Left renal cortex interstitium (tissue), 4 donors: ENCODE measurements at regions not wholly inside any gene's neighbourhood (a gene's known extent, or its start where the extent isn't known, plus 50 kb on each side); places are given as distances from the start of the nearest gene placed in this dataset.

ENCODE experiments used
- DNase-seq, 4 donors: peaks; one replicate each; pipeline ENCODE4 v3.0.0-alpha.2; 2013; ENCODE audit warnings: low read depth in 4 of 4, low spot score in 2 of 4, missing footprints in 1 of 4

DNA sequence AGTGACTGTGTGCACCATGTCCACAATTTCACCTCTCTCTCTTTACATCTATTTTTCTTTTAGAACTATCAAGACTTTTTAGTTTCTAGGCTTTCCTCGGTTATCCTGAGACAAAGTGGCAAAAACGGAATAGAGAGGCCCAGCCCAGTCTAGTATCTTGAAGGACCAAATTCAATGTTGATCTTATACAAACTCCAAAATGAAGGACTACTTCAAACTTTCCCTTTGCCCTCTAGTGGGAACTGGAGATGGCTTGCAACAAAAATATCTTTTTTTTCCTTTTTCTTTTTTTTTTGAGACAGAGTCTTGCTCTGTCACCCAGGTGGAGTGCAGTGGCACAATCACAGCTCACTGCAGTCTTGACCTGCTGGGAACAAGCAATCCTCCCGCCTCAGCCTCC, 338.5 kb upstream of the UMPS start:
- no peak for DNase-seq

DNA sequence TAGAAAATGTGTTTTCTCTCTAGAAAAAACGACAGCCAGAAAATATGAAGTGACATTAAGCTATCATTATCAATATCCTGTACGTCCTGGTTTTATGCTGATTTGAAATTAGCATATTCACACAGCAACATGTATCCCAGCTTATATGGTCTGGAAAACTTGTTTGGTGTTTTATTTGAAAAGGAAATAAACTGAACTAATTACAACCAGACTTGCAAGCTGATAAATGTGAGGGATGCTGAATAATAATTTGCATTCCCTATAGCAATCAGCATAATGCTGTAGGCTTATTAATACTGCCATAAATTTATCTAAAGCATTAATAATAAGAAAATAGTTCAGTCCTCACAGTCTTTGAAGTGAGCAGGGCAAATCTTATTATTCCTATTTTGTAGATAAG, 336.9 kb upstream of the UMPS start:
- DNase-seq, result no peak

GRCh38 chr3:124395162-124395561, 335.1 kb upstream of the UMPS start:
- DNase-seq, result no peak

GRCh38 chr3:124395584-124396338, 334.5 kb upstream of the UMPS start:
- DNase-seq, result no peak

DNA sequence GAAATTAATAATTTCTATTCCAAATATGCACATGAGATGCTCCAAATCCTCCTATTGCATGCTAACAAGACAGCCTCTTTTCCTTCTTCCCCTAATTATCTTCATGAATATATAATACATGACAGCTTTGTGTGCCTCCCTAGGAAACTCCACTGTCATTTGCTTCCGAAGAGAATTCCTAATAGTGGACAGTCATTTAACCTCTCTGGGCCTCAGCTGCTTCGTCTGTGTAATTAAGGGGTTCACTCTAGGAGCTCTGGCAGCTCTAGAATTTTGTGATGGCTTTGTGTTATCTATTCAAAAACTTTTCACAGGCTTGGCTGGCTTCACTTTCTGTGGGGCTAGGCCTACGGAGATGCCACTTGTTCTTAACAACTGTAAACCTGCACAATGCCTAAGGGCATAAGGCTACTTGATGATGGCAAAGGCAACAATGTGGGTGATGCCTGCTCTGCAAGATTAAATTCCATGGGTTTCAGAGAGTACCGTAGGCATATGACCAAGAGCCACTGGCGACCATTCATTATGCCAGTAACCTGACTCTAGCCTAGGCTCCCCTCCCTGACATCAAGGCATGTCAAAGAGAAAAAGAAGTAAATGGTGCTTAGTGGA, 333.8 kb upstream of the UMPS start:
- DNase-seq, result no peak

- DNase-seq, result no peak
These were observed 333.2 kb upstream of the UMPS start for GRCh38 chr3:124397088-124397487.

GRCh38 chr3:124398594-124398993, 331.7 kb upstream of the UMPS start:
- no peak for DNase-seq

DNA sequence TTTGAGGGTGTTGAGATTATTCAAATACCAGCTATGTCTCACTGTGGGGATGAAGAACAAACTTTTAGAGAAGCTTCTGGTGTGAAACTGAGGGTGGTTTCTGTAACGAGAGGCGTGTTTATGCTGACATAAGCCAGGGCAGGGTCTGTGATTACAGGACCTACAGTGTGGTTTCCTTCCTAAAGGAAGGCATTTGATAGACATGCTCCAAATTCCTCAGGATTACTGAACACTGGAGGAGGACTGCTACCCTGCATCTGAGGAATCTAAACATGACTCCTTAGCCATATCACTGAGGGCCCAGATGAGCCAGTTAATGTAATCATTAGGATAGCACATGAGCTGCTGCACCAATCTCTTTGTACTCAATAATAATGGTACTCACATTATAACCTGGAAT, 328.4 kb upstream of the UMPS start:
- DNase-seq, result no peak

DNA sequence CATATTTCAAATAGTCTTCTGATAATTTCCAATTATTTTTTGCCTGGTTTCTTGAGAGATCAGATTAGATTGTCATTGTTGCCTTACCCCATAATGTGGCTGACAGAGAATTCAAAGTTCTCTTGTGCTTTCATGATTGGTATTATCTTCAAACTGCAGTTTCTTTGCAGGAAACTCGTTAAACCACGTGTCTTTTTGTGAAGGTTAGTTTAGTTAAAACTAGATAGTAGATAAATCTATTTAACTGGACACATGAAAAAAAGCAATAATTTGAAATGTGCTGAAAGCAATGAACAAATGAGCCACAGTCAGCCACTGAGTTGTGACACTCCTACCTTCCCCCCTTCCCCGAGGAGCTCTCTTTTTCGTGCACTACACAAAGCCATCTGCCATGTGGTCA, 327.5 kb upstream of the UMPS start:
- DNase-seq, result no peak

- DNase-seq, result no peak
These were observed 325.6 kb upstream of the UMPS start for GRCh38 chr3:124404621-124405020.

DNA sequence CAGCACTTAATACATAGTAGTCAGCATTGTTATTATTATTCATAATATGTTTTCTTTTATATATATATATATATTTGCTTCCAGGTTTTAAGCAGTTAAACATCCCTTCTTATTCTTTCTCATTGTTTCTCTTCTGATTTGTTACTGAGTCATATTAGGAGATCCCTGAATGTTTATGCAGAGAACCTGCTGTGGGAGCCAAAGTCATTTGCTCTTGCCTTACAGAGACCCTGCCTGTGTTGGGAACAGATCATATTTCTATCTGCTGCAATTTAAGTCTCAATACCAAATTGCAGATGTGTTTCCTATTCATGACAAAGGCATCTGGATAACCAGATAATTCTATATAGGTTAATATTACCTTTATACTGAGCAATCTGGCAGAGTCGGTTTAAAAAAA, 323.0 kb upstream of the UMPS start:
- DNase-seq, result no peak

DNA sequence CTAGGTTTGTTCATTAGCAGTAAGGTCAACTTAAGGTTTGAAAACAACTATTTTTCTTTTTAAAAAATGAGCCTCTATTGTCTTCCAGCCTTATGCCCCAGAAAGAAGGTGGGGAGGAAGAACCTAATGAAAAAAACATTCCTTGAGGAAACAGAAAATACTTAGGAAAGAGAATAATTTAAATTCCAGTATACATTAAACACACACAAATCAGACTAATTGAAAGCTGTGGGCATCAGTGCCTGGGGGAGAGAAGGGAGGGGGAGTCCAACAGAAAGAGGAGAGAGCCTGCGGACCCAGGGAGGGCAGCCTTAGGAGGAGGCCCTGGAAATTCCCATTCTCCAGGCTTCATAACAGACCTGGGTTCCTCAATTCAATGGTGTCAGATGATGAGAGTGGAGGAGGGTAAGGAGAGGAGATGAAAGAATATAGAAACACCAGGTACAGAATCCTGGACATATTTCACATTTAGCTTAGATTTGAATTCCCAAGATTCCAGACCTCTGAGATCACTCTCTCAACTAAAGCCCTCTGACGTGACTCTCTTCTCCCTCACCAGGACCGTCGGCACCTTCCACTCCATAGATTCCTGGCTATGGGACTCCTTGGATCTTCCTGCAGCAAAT, 320.5 kb upstream of the UMPS start:
- DNase-seq, result no peak

- no peak for DNase-seq
These were observed 319.8 kb upstream of the UMPS start for GRCh38 chr3:124410471-124410870.

- DNase-seq, result no peak
These were observed 318.5 kb upstream of the UMPS start for GRCh38 chr3:124411728-124412127.

DNA sequence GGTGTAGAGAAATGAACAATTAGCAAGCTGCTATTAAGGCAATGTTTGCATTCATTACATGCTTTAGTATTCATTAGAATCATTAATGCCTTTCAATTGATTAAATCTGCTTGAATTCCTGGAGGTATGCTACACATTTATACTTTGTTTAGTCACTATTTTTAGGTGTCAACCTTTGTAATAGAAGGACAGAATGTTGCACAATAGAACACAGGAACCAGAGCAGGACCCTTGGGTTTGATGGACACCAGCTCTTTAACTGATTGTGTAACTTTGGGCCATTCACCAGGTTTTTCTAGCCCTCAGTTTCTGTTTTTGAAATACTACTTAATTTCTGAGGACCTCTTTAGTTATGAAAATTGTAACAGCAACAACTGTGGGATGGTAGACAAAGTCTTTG, 317.6 kb upstream of the UMPS start:
- no peak for DNase-seq

DNA sequence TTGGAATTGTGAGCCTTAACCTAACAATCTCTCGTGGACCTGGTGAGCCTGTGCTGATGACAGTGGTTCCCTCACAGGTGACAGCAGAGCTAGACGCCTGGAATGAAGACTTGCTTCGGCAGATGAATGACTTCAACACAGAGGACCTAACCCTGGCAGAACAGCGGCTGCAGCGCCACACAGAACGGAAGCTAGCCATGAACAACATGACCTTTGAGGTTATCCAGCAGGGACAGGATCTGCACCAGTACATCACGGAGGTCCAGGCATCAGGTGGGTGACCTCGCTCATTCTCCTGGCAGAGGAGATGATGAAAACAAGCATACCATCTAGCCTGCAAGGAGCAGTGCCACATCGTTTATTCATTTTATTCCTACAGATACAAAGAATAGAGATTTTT, 316.9 kb upstream of the UMPS start:
- DNase-seq, result no peak

- DNase-seq, result no peak
These were observed 316.2 kb upstream of the UMPS start for GRCh38 chr3:124413989-124414598.

GRCh38 chr3:124415446-124415960, 314.7 kb upstream of the UMPS start:
- no peak for DNase-seq

GRCh38 chr3:124419303-124419702, 310.9 kb upstream of the UMPS start:
- no peak for DNase-seq

- no peak for DNase-seq
These were observed 309.9 kb upstream of the UMPS start for GRCh38 chr3:124420392-124420791.

- no peak for DNase-seq
These were observed 307.4 kb upstream of the UMPS start for GRCh38 chr3:124422805-124423204.

DNA sequence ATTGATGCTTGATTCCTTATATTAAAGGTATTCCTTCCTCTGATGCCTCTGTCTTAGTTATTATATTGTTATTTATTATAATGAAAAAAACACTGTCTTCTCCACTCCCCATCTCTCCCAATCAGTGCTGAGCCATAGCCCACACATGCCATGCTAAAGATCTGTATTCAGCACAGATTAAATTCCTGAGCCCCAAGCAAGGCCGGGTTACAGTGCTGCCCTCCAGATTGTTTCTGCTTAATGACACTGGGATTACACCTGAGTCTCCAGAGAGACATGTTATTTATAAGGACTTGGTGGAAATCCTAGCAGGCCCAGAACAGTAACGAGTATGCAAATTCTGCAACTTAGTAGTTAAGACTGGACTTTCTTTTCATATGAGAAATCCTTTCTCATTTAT, 305.9 kb upstream of the UMPS start:
- no peak for DNase-seq
